ENCODE measurements at regions not wholly inside any gene's neighbourhood (a gene's known extent, or its start where the extent isn't known, plus 50 kb on each side); places are given as distances from the start of the nearest gene placed in this dataset.

- peak in 10 of 11 donors; percentile 17 to 70 (median 38) for DNase-seq (ENCODE audit: extremely low read depth in 1 of 11, low read depth in 9 of 11, low spot score in 4 of 11)
Measured at GRCh38 chr16:82329504-82330192, 159.6 kb upstream of the MPHOSPH6 start.

- no peak for DNase-seq (ENCODE audit: extremely low read depth in 1 of 11, low read depth in 9 of 11, low spot score in 4 of 11)
Measured at GRCh38 chr16:82328881-82329469, 159.0 kb upstream of the MPHOSPH6 start.

GRCh38 chr16:82323171-82323570 lies 153.1 kb upstream of the MPHOSPH6 start:
- no peak for DNase-seq (ENCODE audit: extremely low read depth in 1 of 11, low read depth in 9 of 11, low spot score in 4 of 11)

- DNase-seq (ENCODE audit: extremely low read depth in 1 of 11, low read depth in 9 of 11, low spot score in 4 of 11): no peak
Measured at GRCh38 chr16:82322177-82322576, 152.2 kb upstream of the MPHOSPH6 start.

DNA sequence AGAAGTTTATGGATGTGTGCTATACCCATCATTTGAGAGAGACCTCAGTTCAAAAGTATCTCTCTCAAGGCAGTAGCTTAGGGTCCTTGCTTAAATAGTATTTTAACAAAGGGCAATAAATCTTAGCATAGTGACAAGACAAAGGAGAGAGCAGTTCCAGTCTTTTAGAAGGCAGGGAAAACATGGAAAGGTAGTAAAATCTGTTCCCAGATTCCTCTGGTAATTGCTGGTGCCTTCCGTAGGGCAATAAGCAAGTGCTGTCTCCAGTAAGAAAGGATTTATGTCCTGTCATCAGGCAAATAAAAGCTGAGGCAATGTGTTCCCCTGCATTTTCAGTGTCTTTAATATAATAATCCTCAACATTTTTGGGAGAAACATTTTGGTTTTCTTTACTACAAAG lies 149.0 kb upstream of the MPHOSPH6 start:
- no peak for DNase-seq (ENCODE audit: extremely low read depth in 1 of 11, low read depth in 9 of 11, low spot score in 4 of 11)

- no peak for DNase-seq (ENCODE audit: extremely low read depth in 1 of 11, low read depth in 9 of 11, low spot score in 4 of 11)
Measured at GRCh38 chr16:82317411-82318167, 147.6 kb upstream of the MPHOSPH6 start.

GRCh38 chr16:82313754-82314153 lies 143.7 kb upstream of the MPHOSPH6 start:
- DNase-seq (ENCODE audit: extremely low read depth in 1 of 11, low read depth in 9 of 11, low spot score in 4 of 11): no peak

GRCh38 chr16:82311528-82311927 lies 141.5 kb upstream of the MPHOSPH6 start:
- DNase-seq (ENCODE audit: extremely low read depth in 1 of 11, low read depth in 9 of 11, low spot score in 4 of 11): no peak

DNA sequence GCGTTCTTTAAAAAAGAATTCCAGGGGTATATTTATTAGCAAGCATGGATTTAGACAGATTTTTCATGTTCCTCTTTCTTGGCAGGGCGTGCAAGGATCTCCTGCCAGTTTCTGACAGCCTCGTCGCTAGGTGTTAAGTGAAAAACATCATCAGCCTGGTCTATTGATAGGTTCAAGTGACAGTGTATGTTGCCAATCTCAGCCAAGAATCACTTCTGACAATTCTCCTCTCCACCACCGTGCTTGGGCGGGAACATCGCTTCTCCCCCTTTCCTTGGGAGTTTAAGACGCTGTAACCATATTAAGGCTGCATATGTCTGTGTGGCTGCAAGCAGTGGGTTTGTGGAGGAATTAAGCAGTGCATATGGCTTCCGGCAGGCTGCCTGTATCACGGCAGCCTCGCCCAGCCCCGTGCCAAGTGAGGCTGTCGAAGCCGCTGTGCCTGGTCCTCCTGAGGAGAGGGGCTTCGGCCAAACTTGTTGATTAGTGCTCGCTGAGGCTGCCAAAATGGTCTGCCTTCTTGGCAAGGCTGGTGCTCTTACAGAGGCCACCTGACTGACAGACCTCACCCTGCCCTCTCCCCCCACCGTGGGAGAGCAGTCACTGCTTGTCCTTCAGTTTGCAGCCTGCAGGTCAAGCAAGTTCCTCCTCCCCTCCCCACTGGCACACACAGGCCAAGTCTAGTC lies 132.2 kb upstream of the MPHOSPH6 start:
- no peak for DNase-seq (ENCODE audit: extremely low read depth in 1 of 11, low read depth in 9 of 11, low spot score in 4 of 11)

DNA sequence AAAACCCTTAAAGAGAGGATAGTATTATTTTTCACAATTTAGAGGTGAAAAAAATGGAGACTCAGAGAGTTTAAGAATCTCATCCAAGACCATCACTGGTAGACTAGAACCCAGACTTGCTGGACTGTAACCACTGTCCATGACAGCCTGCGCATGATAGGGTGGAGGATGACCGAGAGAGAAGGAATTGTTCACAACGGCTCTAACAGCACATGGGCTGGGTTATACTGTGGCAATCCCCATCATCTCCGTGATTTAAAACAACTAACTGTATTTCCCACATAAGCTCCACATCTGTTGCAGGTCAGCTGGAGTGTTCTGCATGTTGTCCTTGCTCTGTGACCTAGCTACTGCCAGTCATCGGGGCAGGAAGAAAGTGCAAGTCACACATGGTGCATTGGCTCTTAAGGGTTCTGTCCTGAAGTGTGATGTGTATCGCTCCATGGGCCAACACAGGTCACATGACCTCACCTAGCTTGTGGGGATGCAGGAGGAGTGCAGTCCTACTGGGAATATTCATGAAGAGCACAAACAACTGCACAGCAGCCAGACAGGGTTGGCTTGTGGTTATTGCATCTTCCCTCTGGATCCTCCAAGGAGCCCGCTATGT lies 131.2 kb upstream of the MPHOSPH6 start:
- DNase-seq (ENCODE audit: extremely low read depth in 1 of 11, low read depth in 9 of 11, low spot score in 4 of 11): no peak

GRCh38 chr16:82300374-82300951 lies 130.4 kb upstream of the MPHOSPH6 start:
- DNase-seq (ENCODE audit: extremely low read depth in 1 of 11, low read depth in 9 of 11, low spot score in 4 of 11): no peak

DNA sequence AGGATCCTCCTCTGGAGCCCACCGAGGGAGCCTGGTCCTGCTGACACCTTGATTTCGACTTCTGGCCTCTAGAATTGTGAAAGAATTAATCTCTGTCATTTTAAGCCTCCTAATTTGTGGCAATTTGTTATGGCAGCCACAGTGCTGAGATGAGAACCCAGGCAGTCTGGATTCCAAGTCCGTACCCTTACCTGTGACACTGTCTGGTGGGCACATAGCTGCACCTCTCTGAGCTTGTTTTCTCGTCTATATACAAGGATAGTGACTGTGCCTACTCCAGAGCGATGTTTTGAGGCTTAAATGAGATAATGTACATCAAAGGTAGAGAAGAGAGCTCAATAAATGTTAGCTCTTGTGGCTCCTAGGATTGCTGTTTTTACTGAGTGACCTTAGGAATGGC lies 128.4 kb upstream of the MPHOSPH6 start:
- DNase-seq (ENCODE audit: extremely low read depth in 1 of 11, low read depth in 9 of 11, low spot score in 4 of 11): no peak

DNA sequence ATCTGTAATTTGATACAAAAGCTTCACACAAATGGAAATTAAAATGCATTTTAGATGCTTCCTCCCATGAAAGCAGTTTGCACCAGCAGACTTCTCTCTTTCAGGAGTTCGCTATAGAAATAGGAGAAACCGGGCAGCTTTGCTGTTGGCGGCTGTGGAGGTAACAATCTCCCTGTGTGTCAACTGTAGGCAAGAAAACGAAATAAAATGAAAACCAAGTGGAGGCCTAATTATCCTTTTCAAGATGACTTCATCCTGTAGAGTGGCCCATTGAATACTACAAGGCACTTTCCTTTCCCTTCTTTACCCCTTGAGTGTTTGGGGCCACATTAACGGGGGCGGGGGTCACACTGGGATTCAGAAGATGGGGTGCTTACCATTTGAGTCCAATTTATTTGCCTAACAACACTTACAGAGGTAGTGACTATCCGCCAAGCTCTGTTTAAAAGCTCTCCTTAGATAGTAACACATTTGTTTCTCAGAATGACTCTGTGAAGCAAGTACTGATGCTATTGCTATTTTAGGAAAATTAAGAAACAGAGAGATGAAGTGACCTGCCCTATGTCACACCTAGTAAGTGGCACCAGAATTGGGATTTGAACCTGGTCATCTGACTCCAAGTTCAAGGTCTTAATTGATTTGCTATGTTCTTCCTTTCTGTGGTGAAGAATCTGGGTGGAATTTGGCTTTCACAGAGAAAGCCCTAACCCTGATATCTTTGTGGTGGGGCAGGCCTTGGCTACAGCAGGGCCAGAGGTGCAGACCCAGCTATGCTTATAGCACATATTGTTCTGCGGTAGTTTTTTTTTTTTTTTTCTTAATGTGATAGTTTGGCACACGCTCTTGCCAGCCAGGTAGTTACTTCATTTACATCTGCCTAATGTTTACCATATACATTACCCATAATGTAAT lies 125.5 kb upstream of the MPHOSPH6 start:
- DNase-seq (ENCODE audit: extremely low read depth in 1 of 11, low read depth in 9 of 11, low spot score in 4 of 11): no peak

GRCh38 chr16:82293671-82294070 lies 123.6 kb upstream of the MPHOSPH6 start:
- no peak for DNase-seq (ENCODE audit: extremely low read depth in 1 of 11, low read depth in 9 of 11, low spot score in 4 of 11)

GRCh38 chr16:82287937-82288336 lies 117.9 kb upstream of the MPHOSPH6 start:
- DNase-seq (ENCODE audit: extremely low read depth in 1 of 11, low read depth in 9 of 11, low spot score in 4 of 11): no peak

GRCh38 chr16:82282662-82283061 lies 112.6 kb upstream of the MPHOSPH6 start:
- DNase-seq (ENCODE audit: extremely low read depth in 1 of 11, low read depth in 9 of 11, low spot score in 4 of 11): no peak

- no peak for DNase-seq (ENCODE audit: extremely low read depth in 1 of 11, low read depth in 9 of 11, low spot score in 4 of 11)
Measured at GRCh38 chr16:82281544-82281943, 111.5 kb upstream of the MPHOSPH6 start.

DNA sequence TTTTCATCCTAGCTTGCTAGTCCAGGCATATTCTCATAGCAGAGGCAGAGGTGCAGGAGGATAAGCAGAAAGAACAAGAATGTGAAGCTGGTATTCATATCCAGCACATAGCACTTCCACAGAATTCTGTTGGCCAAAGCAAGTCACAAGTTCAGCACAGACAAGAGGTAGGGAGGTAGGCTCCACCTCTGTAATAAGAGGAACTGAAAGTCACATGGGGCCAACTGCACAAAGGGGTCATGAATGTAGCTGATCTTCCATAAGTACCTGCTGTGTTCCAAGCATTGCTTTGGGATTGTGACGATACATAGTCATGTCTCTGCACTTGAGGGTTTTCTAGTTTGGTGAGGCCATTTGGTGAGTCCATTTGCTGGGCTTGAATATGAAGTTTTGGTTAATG lies 110.8 kb upstream of the MPHOSPH6 start:
- DNase-seq (ENCODE audit: extremely low read depth in 1 of 11, low read depth in 9 of 11, low spot score in 4 of 11): no peak
